ENCODE measurements at regions not wholly inside any gene's neighbourhood (a gene's known extent, or its start where the extent isn't known, plus 50 kb on each side); places are given as distances from the start of the nearest gene placed in this dataset.
A peak's percentile ranks its signal among the peaks of the same experiment; 100 is the strongest.

GRCh38 chr20:4483486-4483885, 202.8 kb upstream of the PRNP start:
- no peak for ATAC-seq
- TF ChIP-seq, protein P1, sequence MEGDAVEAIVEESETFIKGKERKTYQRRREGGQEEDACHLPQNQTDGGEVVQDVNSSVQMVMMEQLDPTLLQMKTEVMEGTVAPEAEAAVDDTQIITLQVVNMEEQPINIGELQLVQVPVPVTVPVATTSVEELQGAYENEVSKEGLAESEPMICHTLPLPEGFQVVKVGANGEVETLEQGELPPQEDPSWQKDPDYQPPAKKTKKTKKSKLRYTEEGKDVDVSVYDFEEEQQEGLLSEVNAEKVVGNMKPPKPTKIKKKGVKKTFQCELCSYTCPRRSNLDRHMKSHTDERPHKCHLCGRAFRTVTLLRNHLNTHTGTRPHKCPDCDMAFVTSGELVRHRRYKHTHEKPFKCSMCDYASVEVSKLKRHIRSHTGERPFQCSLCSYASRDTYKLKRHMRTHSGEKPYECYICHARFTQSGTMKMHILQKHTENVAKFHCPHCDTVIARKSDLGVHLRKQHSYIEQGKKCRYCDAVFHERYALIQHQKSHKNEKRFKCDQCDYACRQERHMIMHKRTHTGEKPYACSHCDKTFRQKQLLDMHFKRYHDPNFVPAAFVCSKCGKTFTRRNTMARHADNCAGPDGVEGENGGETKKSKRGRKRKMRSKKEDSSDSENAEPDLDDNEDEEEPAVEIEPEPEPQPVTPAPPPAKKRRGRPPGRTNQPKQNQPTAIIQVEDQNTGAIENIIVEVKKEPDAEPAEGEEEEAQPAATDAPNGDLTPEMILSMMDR (IDR thresholded peaks at IDR 0.05), result no peak
- TF ChIP-seq POLR2A (IDR thresholded peaks at IDR 0.05), result no peak
- 73 to 79% (median 74%) methylated on average over 2 of the region's 2 CpGs for WGBS, 4 donors
- no peak overlapping the region for H3K4me3 ChIP-seq
- H3K36me3 ChIP-seq, result no peaks in the 10 kb centered on the region
- peaks cover 0 to 5% (median 0%) of the 10 kb centered on the region in 9 donors for H3K27me3 ChIP-seq
- DNase-seq, result no peak
- no peak overlapping the region for H3K27ac ChIP-seq
- intact Hi-C loops (cut with DNase I), result no loop called here
- H3K9me3 ChIP-seq, result no peaks in the 10 kb centered on the region
- H3K4me1 ChIP-seq, result no peaks in the 10 kb centered on the region

- H3K27ac ChIP-seq, result no peak overlapping the region
- TF ChIP-seq, protein P1 (IDR thresholded peaks at IDR 0.05), result no peak
- TF ChIP-seq POLR2A (IDR thresholded peaks at IDR 0.05), result no peak
- WGBS, 4 donors, result 83 to 91% (median 85%) methylated on average over 3 of the region's 3 CpGs
- H3K27me3 ChIP-seq, result peaks cover 0 to 5% (median 0%) of the 10 kb centered on the region in 9 donors
- DNase-seq (no peak), ATAC-seq (no peak)
- intact Hi-C loops (cut with DNase I), result no loop called here
- H3K4me3 ChIP-seq, result no peak overlapping the region
- no peaks in the 10 kb centered on the region for H3K9me3 ChIP-seq
- no peaks in the 10 kb centered on the region for H3K4me1 ChIP-seq
- H3K36me3 ChIP-seq, result no peaks in the 10 kb centered on the region
Observed at GRCh38 chr20:4480104-4480503, 206.2 kb upstream of the PRNP start.

DNA sequence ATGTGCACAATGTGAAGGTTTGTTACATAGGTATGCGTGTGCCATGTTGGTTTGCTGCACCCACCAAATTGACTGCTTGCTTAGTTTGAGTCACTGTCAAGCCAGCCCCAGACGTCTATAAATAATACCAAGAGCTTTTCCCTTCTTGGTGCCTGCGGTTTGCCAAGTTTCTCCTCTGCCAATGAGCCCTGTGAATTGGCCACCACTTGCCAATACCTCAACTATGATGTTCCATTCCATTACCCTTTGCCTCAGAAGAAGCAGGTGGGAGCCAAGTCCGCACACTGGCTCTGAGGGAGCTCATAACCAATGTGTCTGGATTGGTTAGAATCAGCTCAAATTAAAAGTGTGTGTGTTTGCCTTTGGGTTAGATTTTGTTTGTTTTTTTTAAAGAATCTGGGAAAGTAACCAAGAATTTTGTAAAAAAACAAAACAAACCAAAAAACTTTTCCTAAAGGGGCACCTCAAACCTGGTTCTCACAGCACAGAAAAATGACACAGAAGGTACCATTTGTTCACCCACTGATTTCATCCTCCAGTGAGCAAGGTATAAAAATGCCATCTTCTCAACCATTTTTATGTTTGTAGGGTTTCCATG, 209.3 kb upstream of the PRNP start:
- Histone ChIP-seq H3K4me3 (no peak overlapping the region), H3K9me3 (no peaks in the 10 kb centered on the region), H3K27ac (no peak overlapping the region), H3K4me1 (no peaks in the 10 kb centered on the region), H3K27me3 (peaks cover 0 to 5% (median 0%) of the 10 kb centered on the region in 9 donors), H3K36me3 (no peaks in the 10 kb centered on the region)
- ATAC-seq (peak in 2 of 4 donors; percentile 31 to 44), DNase-seq (no peak)
- intact Hi-C loops (cut with DNase I), result no loop called here
- 55 to 73% (median 63%) methylated on average over 4 of the region's 4 CpGs for WGBS, 4 donors
- TF ChIP-seq, protein P1 (IDR thresholded peaks at IDR 0.05), result no peak
- TF ChIP-seq POLR2A (IDR thresholded peaks at IDR 0.05), result no peak

DNA sequence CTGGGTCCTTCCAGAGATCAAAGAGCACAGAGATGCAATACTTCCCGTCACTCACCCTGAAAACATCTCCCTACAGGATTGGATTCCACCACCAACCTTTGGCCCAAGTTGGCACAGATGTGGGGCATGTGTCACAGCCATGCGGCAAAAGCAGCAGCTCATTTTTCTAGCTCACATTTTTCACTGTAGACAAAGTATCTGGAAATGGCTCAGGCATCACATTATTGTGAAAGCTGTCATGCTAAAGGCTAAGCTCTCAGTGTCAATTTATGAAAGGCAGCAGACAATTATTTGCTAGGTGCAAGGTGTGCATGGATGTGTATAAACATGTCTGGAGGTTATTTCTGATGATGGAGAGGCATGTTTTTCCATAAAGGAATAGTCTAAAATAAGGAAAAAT, 213.3 kb upstream of the PRNP start:
- H3K9me3 ChIP-seq, result no peaks in the 10 kb centered on the region
- H3K27ac ChIP-seq, result no peak overlapping the region
- H3K36me3 ChIP-seq, result no peaks in the 10 kb centered on the region
- H3K4me3 ChIP-seq, result no peak overlapping the region
- ATAC-seq, result no peak
- intact Hi-C loops (cut with DNase I), result no loop called here
- H3K27me3 ChIP-seq, result peaks cover 0 to 3% (median 0%) of the 10 kb centered on the region in 9 donors
- TF ChIP-seq POLR2A (IDR thresholded peaks at IDR 0.05), result no peak
- TF ChIP-seq, protein P1 (IDR thresholded peaks at IDR 0.05), result no peak
- no peak for DNase-seq
- WGBS, 4 donors, result 72 to 88% (median 83%) methylated on average over 2 of the region's 2 CpGs
- H3K4me1 ChIP-seq, result no peaks in the 10 kb centered on the region
